ENCODE measurements at regions not wholly inside any gene's neighbourhood (a gene's known extent, or its start where the extent isn't known, plus 50 kb on each side); places are given as distances from the start of the nearest gene placed in this dataset.

GRCh38 chr11:71188073-71188472 is 64.3 kb downstream of the SHANK2 start (continued):
- TF ChIP-seq, protein P1, sequence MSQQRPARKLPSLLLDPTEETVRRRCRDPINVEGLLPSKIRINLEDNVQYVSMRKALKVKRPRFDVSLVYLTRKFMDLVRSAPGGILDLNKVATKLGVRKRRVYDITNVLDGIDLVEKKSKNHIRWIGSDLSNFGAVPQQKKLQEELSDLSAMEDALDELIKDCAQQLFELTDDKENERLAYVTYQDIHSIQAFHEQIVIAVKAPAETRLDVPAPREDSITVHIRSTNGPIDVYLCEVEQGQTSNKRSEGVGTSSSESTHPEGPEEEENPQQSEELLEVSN (IDR thresholded peaks at IDR 0.05; ENCODE audit: borderline replicate concordance in 1 of 2, extremely low read depth in 1 of 2, insufficient read depth in 1 of 2, insufficient read length in 1 of 2, low read depth in 1 of 2, low read length in 1 of 2, poor library complexity in 1 of 2, severe bottlenecking in 1 of 2): no peak
- TF ChIP-seq HSF4 (CRISPR knock-in tag; IDR thresholded peaks at IDR 0.05; ENCODE audit: borderline replicate concordance): no peak
- TF ChIP-seq NCOA6 (IDR thresholded peaks at IDR 0.05): no peak
- TF ChIP-seq ZKSCAN8 (CRISPR knock-in tag; IDR thresholded peaks at IDR 0.05): no peak
- TF ChIP-seq SMARCC2 (IDR thresholded peaks at IDR 0.05; ENCODE audit: low read depth): no peak

GRCh38 chr11:71186806-71187205 is 65.6 kb downstream of the SHANK2 start:
- H3K4me1 ChIP-seq (replicated peaks in 1 of 2; ENCODE audit: control insufficient read depth in 2 of 2, insufficient read depth in 2 of 2, low read length in 2 of 2): no peaks in the 10 kb centered on the region
- H3K9ac ChIP-seq (ENCODE audit: insufficient read depth in 1 of 2, low read depth in 2 of 2, low read length in 2 of 2): no peak overlapping the region
- no peaks in the 10 kb centered on the region for H3K36me3 ChIP-seq (ENCODE audit: control insufficient read depth, insufficient read depth, low read length)
- in situ Hi-C loops (cut with MboI) (no loop called here), intact Hi-C loops (cut with micrococcal nuclease) (no loop called here)
- DNase-seq (ENCODE audit: extremely low read depth in 1 of 4, low spot score in 3 of 4) (no peak), ATAC-seq (no peak), FAIRE-seq (no peak)
- no peak overlapping the region for H3K4me2 ChIP-seq (ENCODE audit: insufficient read depth, low read length)
- H4K20me1 ChIP-seq (replicated peaks; ENCODE audit: control insufficient read depth, insufficient read depth, low read length): peaks cover 10% of the 10 kb centered on the region; the same call in 1 of the 2 replicates
- no peak overlapping the region for H3K27ac ChIP-seq (ENCODE audit: extremely low read depth, low read depth, low read length)
- H3K4me3 ChIP-seq: no peak overlapping the region
- no peaks in the 10 kb centered on the region for H3K79me2 ChIP-seq (ENCODE audit: control insufficient read depth, insufficient read depth, low read length)
- H3K9me1 ChIP-seq (ENCODE audit: control insufficient read depth, insufficient read depth, low read length): no peaks in the 10 kb centered on the region
- ChIA-PET POLR2A (no interaction called here), CTCF (ENCODE audit: low intra/inter-chr PET ratio) (no interaction called here)
- no peaks in the 10 kb centered on the region for H3K9me3 ChIP-seq (replicated peaks; ENCODE audit: control insufficient read depth, insufficient read depth, low read depth, low read length)
- H2AFZ ChIP-seq (ENCODE audit: low read depth, low read length): no peak overlapping the region
- peaks cover 0 to 48% of the 10 kb centered on the region in 2 experiments; a peak in 3 of 5 replicates for H3K27me3 ChIP-seq (ENCODE audit: control insufficient read depth in 2 of 2, insufficient read depth in 2 of 2, low read length in 2 of 2)
- BruUV-seq (replicated peaks): no TSS peak
- WGBS (ENCODE audit: insufficient coverage, low coverage, missing lambda C conversion rate): under 1% methylated on average over 8 of the region's 8 CpGs
- TF ChIP-seq, protein P2, sequence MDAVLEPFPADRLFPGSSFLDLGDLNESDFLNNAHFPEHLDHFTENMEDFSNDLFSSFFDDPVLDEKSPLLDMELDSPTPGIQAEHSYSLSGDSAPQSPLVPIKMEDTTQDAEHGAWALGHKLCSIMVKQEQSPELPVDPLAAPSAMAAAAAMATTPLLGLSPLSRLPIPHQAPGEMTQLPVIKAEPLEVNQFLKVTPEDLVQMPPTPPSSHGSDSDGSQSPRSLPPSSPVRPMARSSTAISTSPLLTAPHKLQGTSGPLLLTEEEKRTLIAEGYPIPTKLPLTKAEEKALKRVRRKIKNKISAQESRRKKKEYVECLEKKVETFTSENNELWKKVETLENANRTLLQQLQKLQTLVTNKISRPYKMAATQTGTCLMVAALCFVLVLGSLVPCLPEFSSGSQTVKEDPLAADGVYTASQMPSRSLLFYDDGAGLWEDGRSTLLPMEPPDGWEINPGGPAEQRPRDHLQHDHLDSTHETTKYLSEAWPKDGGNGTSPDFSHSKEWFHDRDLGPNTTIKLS (IDR thresholded peaks at IDR 0.05; ENCODE audit: borderline replicate concordance, low read depth): no peak
- TF ChIP-seq CLOCK (CRISPR knock-in tag; IDR thresholded peaks at IDR 0.05; ENCODE audit: borderline replicate concordance) (no peak), POLR2B (IDR thresholded peaks at IDR 0.05; ENCODE audit: low read depth, partially characterized antibody) (no peak), MTA1 (IDR thresholded peaks at IDR 0.05; ENCODE audit: borderline replicate concordance) (no peak), HMG20B (CRISPR knock-in tag; IDR thresholded peaks at IDR 0.05) (no peak), ARNT (IDR thresholded peaks at IDR 0.05) (no peak), ZFPM2 (CRISPR knock-in tag; IDR thresholded peaks at IDR 0.05) (no peak), EHMT2 (IDR thresholded peaks at IDR 0.05) (no peak)
- TF ChIP-seq, protein P3, sequence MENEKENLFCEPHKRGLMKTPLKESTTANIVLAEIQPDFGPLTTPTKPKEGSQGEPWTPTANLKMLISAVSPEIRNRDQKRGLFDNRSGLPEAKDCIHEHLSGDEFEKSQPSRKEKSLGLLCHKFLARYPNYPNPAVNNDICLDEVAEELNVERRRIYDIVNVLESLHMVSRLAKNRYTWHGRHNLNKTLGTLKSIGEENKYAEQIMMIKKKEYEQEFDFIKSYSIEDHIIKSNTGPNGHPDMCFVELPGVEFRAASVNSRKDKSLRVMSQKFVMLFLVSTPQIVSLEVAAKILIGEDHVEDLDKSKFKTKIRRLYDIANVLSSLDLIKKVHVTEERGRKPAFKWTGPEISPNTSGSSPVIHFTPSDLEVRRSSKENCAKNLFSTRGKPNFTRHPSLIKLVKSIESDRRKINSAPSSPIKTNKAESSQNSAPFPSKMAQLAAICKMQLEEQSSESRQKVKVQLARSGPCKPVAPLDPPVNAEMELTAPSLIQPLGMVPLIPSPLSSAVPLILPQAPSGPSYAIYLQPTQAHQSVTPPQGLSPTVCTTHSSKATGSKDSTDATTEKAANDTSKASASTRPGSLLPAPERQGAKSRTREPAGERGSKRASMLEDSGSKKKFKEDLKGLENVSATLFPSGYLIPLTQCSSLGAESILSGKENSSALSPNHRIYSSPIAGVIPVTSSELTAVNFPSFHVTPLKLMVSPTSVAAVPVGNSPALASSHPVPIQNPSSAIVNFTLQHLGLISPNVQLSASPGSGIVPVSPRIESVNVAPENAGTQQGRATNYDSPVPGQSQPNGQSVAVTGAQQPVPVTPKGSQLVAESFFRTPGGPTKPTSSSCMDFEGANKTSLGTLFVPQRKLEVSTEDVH (IDR thresholded peaks at IDR 0.05; ENCODE audit: low read depth, partially characterized antibody): no peak
